ENCODE measurements at regions not wholly inside any gene's neighbourhood (a gene's known extent, or its start where the extent isn't known, plus 50 kb on each side); places are given as distances from the start of the nearest gene placed in this dataset.

- TF ChIP-seq SUZ12 (IDR thresholded peaks at IDR 0.05) (no peak), FOXK2 (IDR thresholded peaks at IDR 0.05) (no peak), BHLHE40 (IDR thresholded peaks at IDR 0.05; ENCODE audit: borderline replicate concordance) (no peak), NFRKB (IDR thresholded peaks at IDR 0.05) (no peak), SP1 (IDR thresholded peaks at IDR 0.05) (no peak), PKNOX1 (IDR thresholded peaks at IDR 0.05) (no peak), FOXA1 (IDR thresholded peaks at IDR 0.05) (no peak), FOXM1 (IDR thresholded peaks at IDR 0.05; ENCODE audit: borderline replicate concordance) (no peak), L3MBTL2 (conservative IDR thresholded peaks at IDR 0.05) (no peak)
These were observed 1055.3 kb upstream of the SPRY2 start for GRCh38 chr13:81396192-81396591.
